ENCODE measurements at regions not wholly inside any gene's neighbourhood (a gene's known extent, or its start where the extent isn't known, plus 50 kb on each side); places are given as distances from the start of the nearest gene placed in this dataset.

- no peak for DNase-seq (ENCODE audit: low read depth, low spot score)
Measured at GRCh38 chr3:80492162-80492561, 724.4 kb upstream of the ROBO1 start.

- no peak for DNase-seq (ENCODE audit: low read depth, low spot score)
Measured at GRCh38 chr3:80472961-80473360, 705.2 kb upstream of the ROBO1 start.

- DNase-seq (ENCODE audit: low read depth, low spot score): no peak
Measured at GRCh38 chr3:80472459-80472858, 704.7 kb upstream of the ROBO1 start.

GRCh38 chr3:80470433-80470832 is 702.6 kb upstream of the ROBO1 start:
- DNase-seq (ENCODE audit: low read depth, low spot score): no peak

GRCh38 chr3:80465746-80466145 is 697.9 kb upstream of the ROBO1 start:
- no peak for DNase-seq (ENCODE audit: low read depth, low spot score)

- no peak for DNase-seq (ENCODE audit: low read depth, low spot score)
Measured at GRCh38 chr3:80451393-80451792, 683.6 kb upstream of the ROBO1 start.

GRCh38 chr3:80445641-80446040 is 677.8 kb upstream of the ROBO1 start:
- DNase-seq (ENCODE audit: low read depth, low spot score): no peak

- DNase-seq (ENCODE audit: low read depth, low spot score): no peak
Measured at GRCh38 chr3:80445053-80445452, 677.3 kb upstream of the ROBO1 start.

GRCh38 chr3:80439490-80439889 is 671.7 kb upstream of the ROBO1 start:
- DNase-seq (ENCODE audit: low read depth, low spot score): no peak

GRCh38 chr3:80434366-80434765 is 666.6 kb upstream of the ROBO1 start:
- DNase-seq (ENCODE audit: low read depth, low spot score): no peak

GRCh38 chr3:80424951-80425350 is 657.2 kb upstream of the ROBO1 start:
- DNase-seq (ENCODE audit: low read depth, low spot score): no peak

GRCh38 chr3:80408030-80408721 is 640.4 kb upstream of the ROBO1 start:
- DNase-seq (ENCODE audit: low read depth, low spot score): no peak

GRCh38 chr3:80405618-80406017 is 637.8 kb upstream of the ROBO1 start:
- DNase-seq (ENCODE audit: low read depth, low spot score): no peak

GRCh38 chr3:80395023-80395422 is 627.2 kb upstream of the ROBO1 start:
- DNase-seq (ENCODE audit: low read depth, low spot score): no peak

- DNase-seq (ENCODE audit: low read depth, low spot score): no peak
Measured at GRCh38 chr3:80391573-80391972, 623.8 kb upstream of the ROBO1 start.

- no peak for DNase-seq (ENCODE audit: low read depth, low spot score)
Measured at GRCh38 chr3:80384811-80385210, 617.0 kb upstream of the ROBO1 start.

GRCh38 chr3:80374423-80374822 is 606.6 kb upstream of the ROBO1 start:
- no peak for DNase-seq (ENCODE audit: low read depth, low spot score)

GRCh38 chr3:80368616-80369015 is 600.8 kb upstream of the ROBO1 start:
- no peak for DNase-seq (ENCODE audit: low read depth, low spot score)

GRCh38 chr3:80366808-80367548 is 599.2 kb upstream of the ROBO1 start:
- DNase-seq (ENCODE audit: low read depth, low spot score): no peak

GRCh38 chr3:80357761-80358160 is 590.0 kb upstream of the ROBO1 start:
- DNase-seq (ENCODE audit: low read depth, low spot score): no peak

GRCh38 chr3:80355144-80355543 is 587.3 kb upstream of the ROBO1 start:
- DNase-seq (ENCODE audit: low read depth, low spot score): no peak

- no peak for DNase-seq (ENCODE audit: low read depth, low spot score)
Measured at GRCh38 chr3:80351201-80351600, 583.4 kb upstream of the ROBO1 start.

GRCh38 chr3:80350771-80351170 is 583.0 kb upstream of the ROBO1 start:
- no peak for DNase-seq (ENCODE audit: low read depth, low spot score)
